Ramos (cell line): ENCODE measurements at regions not wholly inside any gene's neighbourhood (a gene's known extent, or its start where the extent isn't known, plus 50 kb on each side); places are given as distances from the start of the nearest gene placed in this dataset.
"Not testable (repeated sequence)": the region's sequence is repeated elsewhere in the genome, so short reads cannot be mapped to it uniquely, and the experiment has no call there.

Source experiments
- in situ Hi-C: fragments of 300-500 bp; cut with MboI; formaldehyde crosslinking; loops from one replicate; pipeline ENCODE4 v1.14.3; 2022; ENCODE audit warnings: low sequenced_read_pairs; ENCODE audit not compliant: unreplicated experiment

GRCh38 chr1:166685891-166686290 lies 153.4 kb upstream of the POGK start:
- in situ Hi-C loops = not testable (repeated sequence)

DNA sequence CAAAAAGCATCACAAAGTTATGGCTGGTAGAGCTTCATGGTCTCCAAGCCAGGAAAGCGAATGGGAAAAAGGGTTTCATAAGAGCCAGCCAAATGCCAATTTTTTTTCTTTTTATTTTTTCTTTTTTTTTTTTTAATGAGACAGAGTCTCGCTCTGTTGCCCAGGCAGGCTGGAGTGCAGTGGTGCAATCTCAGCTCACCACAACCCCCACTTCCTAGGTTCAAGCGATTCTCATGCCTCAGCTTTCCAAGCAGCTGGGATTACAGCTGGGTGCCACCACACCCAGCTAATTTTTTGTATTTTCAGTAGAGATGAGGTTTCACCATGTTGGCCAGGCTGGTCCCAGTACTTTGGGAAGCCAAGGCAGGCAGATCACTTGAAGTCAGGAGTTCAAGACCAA lies 148.7 kb upstream of the POGK start:
- in situ Hi-C loops = not testable (repeated sequence)

- in situ Hi-C loops = no loop called here
Measured at GRCh38 chr1:166691476-166691875, 147.8 kb upstream of the POGK start.

DNA sequence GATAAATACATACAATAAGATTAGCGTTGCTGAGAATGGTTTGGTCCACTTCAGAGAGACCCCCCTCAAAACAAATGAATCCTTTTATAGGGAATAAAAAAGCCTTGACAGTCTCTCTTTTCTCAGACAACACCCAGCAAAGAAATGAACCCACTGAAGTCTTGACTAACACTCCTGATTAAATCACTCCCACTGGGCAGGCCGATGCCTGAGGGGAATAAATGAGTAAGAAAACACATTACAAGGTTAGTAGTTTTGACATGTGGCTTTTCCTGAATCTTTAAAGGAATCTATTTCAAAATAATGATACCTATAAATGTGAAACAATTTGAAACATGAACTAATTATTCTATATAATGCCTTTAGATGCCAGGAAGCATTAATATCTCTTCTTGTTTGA lies 146.9 kb upstream of the POGK start:
- in situ Hi-C loops = no loop called here

GRCh38 chr1:166693158-166693557 lies 146.1 kb upstream of the POGK start:
- in situ Hi-C loops = no loop called here

DNA sequence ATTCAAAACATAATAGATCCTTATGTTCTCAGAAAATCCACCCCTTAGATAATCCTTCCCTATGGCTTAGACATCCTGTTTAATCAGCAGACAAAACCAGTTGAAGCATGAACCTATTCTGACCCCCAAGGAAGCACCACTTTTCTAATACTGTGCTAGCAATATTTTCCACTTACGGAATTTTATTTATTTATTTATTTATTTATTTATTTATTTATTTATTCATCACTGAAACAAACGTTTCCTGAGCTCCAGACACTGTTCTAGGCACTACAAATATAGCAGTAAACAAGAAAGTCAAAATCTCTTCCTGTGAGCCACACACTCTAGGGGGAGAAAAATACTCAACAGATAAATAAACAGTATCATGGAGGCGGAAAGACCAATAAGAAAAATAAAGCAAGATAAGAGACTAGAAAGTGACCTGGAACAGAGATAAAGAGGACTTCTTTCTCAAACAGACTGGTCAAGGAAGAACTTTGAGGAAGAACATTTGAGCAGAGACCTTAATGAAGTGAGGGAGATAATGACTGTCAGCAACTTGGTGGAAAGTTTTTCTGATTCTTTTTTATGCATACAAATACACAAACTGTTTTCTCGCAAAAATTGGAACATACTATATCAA lies 145.5 kb upstream of the POGK start:
- in situ Hi-C loops = no loop called here

GRCh38 chr1:166695115-166695514 lies 144.2 kb upstream of the POGK start:
- in situ Hi-C loops = no loop called here

DNA sequence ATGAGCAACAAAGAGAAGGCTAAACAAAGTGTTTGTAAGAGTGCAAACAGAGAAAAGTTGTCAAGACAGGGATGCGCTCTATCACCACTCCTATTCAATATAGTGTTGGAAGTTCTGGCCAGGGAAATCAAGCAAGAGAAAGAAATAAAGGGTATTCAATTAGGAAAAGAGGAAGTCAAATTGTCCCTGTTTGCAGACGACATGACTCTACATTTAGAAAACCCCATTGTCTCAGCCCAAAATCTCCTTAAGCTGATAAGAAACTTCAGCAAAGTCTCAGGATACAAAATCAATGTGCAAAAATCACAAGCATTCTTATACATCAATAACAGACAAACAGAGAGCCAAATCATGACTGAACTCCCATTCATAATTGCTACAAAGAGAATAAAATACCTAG lies 143.4 kb upstream of the POGK start:
- in situ Hi-C loops = not testable (repeated sequence)

GRCh38 chr1:166698771-166699170 lies 140.5 kb upstream of the POGK start:
- in situ Hi-C loops = no loop called here

GRCh38 chr1:166699613-166700012 lies 139.7 kb upstream of the POGK start:
- in situ Hi-C loops = no loop called here

GRCh38 chr1:166700696-166701095 lies 138.6 kb upstream of the POGK start:
- in situ Hi-C loops = no loop called here

DNA sequence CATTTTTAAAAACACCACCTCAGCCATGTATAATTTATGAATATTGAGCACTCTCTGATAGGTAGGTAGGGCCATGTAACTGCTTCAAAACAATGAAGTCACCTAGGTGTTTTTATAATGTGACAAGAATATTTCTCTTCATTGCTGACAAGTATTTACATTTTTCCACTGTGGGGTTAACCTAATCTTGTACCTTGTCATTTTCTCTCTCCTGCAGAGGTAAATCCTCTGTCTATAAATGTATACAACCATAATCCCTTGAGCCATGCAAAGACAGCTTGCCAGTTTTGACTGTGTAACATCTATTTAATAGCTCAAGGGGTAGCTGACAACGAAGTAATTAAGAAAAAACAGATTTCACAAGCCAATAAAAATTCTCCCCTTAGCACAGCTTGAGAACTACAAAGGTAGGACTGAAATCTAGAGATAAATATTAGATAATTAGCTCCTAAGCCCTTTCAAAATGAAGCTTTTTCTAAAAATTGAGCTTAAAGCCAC lies 137.6 kb upstream of the POGK start:
- in situ Hi-C loops = no loop called here

- in situ Hi-C loops = no loop called here
Measured at GRCh38 chr1:166703141-166703540, 136.1 kb upstream of the POGK start.

- in situ Hi-C loops = no loop called here
Measured at GRCh38 chr1:166703726-166704462, 135.4 kb upstream of the POGK start.

DNA sequence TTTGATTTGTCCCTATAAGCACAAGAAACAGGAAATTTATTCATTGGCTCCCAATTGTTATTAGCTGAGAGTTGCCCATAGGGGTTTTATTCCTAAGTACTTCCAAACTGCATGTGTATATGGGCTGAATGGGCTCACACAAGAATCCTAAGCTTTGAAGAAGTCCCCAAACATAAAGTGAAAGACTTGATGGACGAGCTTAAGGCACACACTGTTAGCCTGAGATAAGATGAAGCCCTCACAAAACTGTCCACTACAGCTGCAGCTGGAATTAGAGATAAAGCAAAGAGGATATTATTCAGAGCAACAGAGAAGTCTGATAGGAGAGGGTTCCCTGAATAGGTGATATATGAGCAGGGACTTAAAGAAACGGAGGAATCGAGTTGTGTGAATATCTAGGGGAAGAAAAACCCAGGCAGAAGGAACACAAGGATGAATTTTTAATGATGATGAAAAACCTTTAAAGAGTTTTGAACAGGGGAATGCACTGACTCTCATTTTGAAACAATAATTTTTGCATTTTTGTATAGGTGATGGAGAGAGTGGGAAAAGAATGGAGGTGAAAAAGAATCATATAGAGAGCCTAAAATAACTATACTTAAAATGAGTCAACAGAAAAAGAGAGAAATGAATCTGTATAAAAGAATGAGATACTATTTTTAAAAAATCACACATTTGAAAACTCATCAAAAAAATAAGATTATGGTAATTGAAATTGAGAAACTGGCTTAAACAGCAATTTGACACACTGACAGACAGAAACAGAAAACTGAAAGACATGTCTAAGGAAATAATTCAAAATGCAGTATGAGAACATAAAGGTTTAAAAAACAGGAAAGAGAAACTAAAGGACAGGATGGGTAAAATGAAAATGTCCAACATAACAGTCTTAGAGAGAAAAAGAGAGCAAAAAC lies 133.6 kb upstream of the POGK start:
- in situ Hi-C loops = no loop called here

DNA sequence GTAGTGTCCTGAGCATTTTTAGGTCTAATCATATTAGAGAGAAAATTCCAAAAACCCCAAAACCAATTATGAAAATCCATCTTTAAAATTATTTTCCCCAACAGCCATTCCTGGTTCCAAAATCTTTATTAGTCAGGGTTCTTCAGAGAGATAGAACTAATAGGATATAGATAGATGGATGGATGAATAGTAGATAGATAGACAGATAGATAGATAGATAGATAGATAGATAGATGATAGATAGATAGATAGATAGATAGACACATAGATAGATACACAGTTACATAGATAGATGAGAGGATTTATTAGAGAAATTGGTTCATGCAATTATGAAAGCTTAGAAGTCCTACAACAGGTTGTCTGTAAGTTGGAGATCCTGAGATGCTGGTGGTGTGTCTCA lies 122.7 kb upstream of the POGK start:
- in situ Hi-C loops = no loop called here

DNA sequence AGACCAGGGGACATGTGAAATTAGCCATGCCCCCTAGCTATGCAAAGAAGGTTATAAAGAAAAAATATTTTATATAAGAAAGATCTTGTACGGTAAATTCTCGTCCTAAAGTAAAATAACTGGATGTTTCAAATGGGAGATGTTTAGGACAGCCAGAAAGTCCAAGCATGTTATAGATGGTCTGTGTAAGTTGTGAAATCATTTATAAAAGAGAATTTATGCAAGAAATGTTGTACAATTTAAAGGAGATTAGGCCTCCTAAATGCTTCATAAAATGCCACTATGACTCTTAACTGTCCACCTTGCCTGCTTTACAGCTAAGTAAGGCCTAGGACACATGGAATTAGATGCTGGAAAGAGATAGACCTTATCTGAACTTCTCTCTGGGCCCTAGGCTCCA lies 118.1 kb upstream of the POGK start:
- in situ Hi-C loops = no loop called here

DNA sequence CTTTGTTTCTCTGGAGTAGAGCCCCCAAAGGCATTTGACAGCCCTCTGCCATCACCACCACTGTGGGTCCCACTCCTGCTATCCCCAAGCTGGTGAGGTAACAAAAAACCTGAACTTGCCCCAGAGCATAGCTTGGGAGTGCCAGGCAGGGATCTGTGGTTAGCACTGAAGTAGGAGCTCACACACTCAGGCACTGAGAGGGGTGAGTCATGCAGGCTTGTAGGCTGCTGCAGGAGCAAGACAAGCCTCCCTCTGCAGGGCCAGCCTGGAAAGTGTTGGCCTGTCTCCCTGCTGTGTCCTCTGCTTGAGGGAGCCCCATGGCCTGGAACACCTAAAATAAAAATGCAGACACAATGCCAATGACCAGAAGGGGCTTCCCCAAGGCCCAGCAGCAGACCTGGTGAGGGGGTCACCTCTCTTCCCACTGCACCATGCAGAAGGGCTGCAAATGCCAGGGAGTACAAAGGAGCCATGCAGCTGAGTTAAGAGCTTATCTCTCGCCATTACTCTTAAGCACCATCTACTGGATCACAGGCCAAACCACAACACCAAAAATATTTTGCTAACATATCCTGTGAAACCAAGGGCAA lies 108.9 kb upstream of the POGK start:
- in situ Hi-C loops = no loop called here

- in situ Hi-C loops = no loop called here
Measured at GRCh38 chr1:166738140-166738539, 101.1 kb upstream of the POGK start.

- in situ Hi-C loops = no loop called here
Measured at GRCh38 chr1:166738873-166739272, 100.4 kb upstream of the POGK start.
